ENCODE measurements at regions not wholly inside any gene's neighbourhood (a gene's known extent, or its start where the extent isn't known, plus 50 kb on each side); places are given as distances from the start of the nearest gene placed in this dataset.

GRCh38 chr16:64317601-64318000, 804.3 kb downstream of the CDH11 start:
- Histone ChIP-seq H3K4me3 (no peak overlapping the region), H3K4me1 (no peaks in the 10 kb centered on the region), H3K9me3 (no peaks in the 10 kb centered on the region), H3K36me3 (no peaks in the 10 kb centered on the region), H3K27ac (no peak overlapping the region), H3K27me3 (no peaks in the 10 kb centered on the region)
- intact Hi-C loops (cut with DNase I; ENCODE audit: low total_unique reads): no loop called here
- DNase-seq: no peak
- TF ChIP-seq CTCF (IDR thresholded peaks at IDR 0.05) (no peak), POLR2A (IDR thresholded peaks at IDR 0.05) (no peak)

DNA sequence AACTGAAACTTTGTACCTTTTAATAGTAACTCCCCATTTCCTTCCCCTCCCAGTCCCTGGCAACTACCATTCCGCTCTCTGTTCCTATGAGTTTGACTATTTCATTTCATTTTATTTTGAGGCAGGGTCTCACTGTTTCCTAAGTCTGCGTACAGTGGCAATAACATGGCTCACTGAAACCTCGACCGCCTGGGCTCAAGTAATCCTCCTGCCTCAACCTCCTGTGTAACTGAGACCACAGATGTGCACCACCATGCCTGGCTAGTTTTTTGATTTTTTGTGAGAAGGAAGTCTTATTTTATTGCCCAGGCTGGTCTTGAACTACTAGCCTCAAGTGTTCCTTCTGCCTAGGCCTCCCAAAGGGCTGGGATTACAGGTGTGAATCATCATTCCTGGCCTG, 808.1 kb downstream of the CDH11 start:
- intact Hi-C loops (cut with DNase I; ENCODE audit: low total_unique reads): no loop called here

GRCh38 chr16:64312980-64313379, 808.9 kb downstream of the CDH11 start:
- TF ChIP-seq POLR2A (IDR thresholded peaks at IDR 0.05) (no peak), CTCF (IDR thresholded peaks at IDR 0.05) (no peak)
- H3K36me3 ChIP-seq: no peaks in the 10 kb centered on the region
- no peak overlapping the region for H3K4me3 ChIP-seq
- DNase-seq: no peak
- intact Hi-C loops (cut with DNase I; ENCODE audit: low total_unique reads): no loop called here
- H3K9me3 ChIP-seq: no peaks in the 10 kb centered on the region
- H3K27ac ChIP-seq: no peak overlapping the region
- H3K4me1 ChIP-seq: no peaks in the 10 kb centered on the region
- no peaks in the 10 kb centered on the region for H3K27me3 ChIP-seq

More for the DNA sequence above, 808.1 kb downstream of the CDH11 start:
- H3K4me3 ChIP-seq: no peak overlapping the region
- TF ChIP-seq CTCF (IDR thresholded peaks at IDR 0.05): no peak
- TF ChIP-seq POLR2A (IDR thresholded peaks at IDR 0.05): no peak
- no peak for DNase-seq
- no peaks in the 10 kb centered on the region for H3K36me3 ChIP-seq
- no peak overlapping the region for H3K27ac ChIP-seq
- H3K27me3 ChIP-seq: no peaks in the 10 kb centered on the region
- no peaks in the 10 kb centered on the region for H3K4me1 ChIP-seq
- H3K9me3 ChIP-seq: no peaks in the 10 kb centered on the region

- Histone ChIP-seq H3K27me3 (no peaks in the 10 kb centered on the region), H3K9me3 (no peaks in the 10 kb centered on the region), H3K4me3 (no peak overlapping the region), H3K4me1 (no peaks in the 10 kb centered on the region), H3K36me3 (no peaks in the 10 kb centered on the region), H3K27ac (no peak overlapping the region)
- intact Hi-C loops (cut with DNase I; ENCODE audit: low total_unique reads): no loop called here
- DNase-seq: no peak
- no peak for TF ChIP-seq CTCF (IDR thresholded peaks at IDR 0.05)
Observed at GRCh38 chr16:64312292-64312691, 809.6 kb downstream of the CDH11 start.

GRCh38 chr16:64311241-64311640, 810.6 kb downstream of the CDH11 start:
- TF ChIP-seq CTCF (IDR thresholded peaks at IDR 0.05): no peak
- no peak for TF ChIP-seq POLR2A (IDR thresholded peaks at IDR 0.05)
- Histone ChIP-seq H3K9me3 (no peaks in the 10 kb centered on the region), H3K4me1 (no peaks in the 10 kb centered on the region), H3K27ac (no peak overlapping the region), H3K27me3 (no peaks in the 10 kb centered on the region), H3K4me3 (no peak overlapping the region), H3K36me3 (no peaks in the 10 kb centered on the region)
- intact Hi-C loops (cut with DNase I; ENCODE audit: low total_unique reads): no loop called here
- DNase-seq: no peak

Data from uterus (tissue), 3 donors.